ENCODE measurements at regions not wholly inside any gene's neighbourhood (a gene's known extent, or its start where the extent isn't known, plus 50 kb on each side); places are given as distances from the start of the nearest gene placed in this dataset.

GRCh38 chr2:64283641-64284361, 139.6 kb upstream of the PELI1 start:
- DNase-seq (ENCODE audit: low read depth in 2 of 2) = no peak

- no peak for DNase-seq (ENCODE audit: low read depth in 2 of 2)
These were observed 140.5 kb upstream of the PELI1 start for GRCh38 chr2:64284751-64285150.

GRCh38 chr2:64287202-64287740, 143.1 kb upstream of the PELI1 start:
- DNase-seq (ENCODE audit: low read depth in 2 of 2) = no peak

GRCh38 chr2:64288321-64289193, 144.3 kb upstream of the PELI1 start:
- no peak for DNase-seq (ENCODE audit: low read depth in 2 of 2)

GRCh38 chr2:64289251-64289650, 145.0 kb upstream of the PELI1 start:
- DNase-seq (ENCODE audit: low read depth in 2 of 2) = no peak

GRCh38 chr2:64289737-64290136, 145.5 kb upstream of the PELI1 start:
- no peak for DNase-seq (ENCODE audit: low read depth in 2 of 2)

- no peak for DNase-seq (ENCODE audit: low read depth in 2 of 2)
These were observed 147.0 kb upstream of the PELI1 start for GRCh38 chr2:64291181-64291580.

GRCh38 chr2:64295326-64296139, 151.3 kb upstream of the PELI1 start:
- peak; percentile 18 to 52 for DNase-seq (ENCODE audit: low read depth in 2 of 2)

GRCh38 chr2:64296140-64296480, 151.9 kb upstream of the PELI1 start:
- DNase-seq (ENCODE audit: low read depth in 2 of 2) = peak in 1 of 2 donors; percentile 18

GRCh38 chr2:64296695-64297346, 152.6 kb upstream of the PELI1 start:
- DNase-seq (ENCODE audit: low read depth in 2 of 2) = no peak

- DNase-seq (ENCODE audit: low read depth in 2 of 2) = no peak
These were observed 153.9 kb upstream of the PELI1 start for GRCh38 chr2:64298161-64298560.

GRCh38 chr2:64300066-64300465, 153.9 kb upstream of the LGALSL start:
- DNase-seq (ENCODE audit: low read depth in 2 of 2) = no peak

- DNase-seq (ENCODE audit: low read depth in 2 of 2) = no peak
These were observed 150.7 kb upstream of the LGALSL start for GRCh38 chr2:64303250-64303649.

GRCh38 chr2:64307421-64307820, 146.5 kb upstream of the LGALSL start:
- DNase-seq (ENCODE audit: low read depth in 2 of 2) = no peak

- DNase-seq (ENCODE audit: low read depth in 2 of 2) = no peak
These were observed 142.6 kb upstream of the LGALSL start for GRCh38 chr2:64311191-64311910.

GRCh38 chr2:64311948-64312621, 141.9 kb upstream of the LGALSL start:
- DNase-seq (ENCODE audit: low read depth in 2 of 2) = no peak

GRCh38 chr2:64312622-64313397, 141.2 kb upstream of the LGALSL start:
- DNase-seq (ENCODE audit: low read depth in 2 of 2) = no peak

GRCh38 chr2:64313398-64313723, 140.6 kb upstream of the LGALSL start:
- DNase-seq (ENCODE audit: low read depth in 2 of 2) = no peak

GRCh38 chr2:64315291-64315960, 138.5 kb upstream of the LGALSL start:
- no peak for DNase-seq (ENCODE audit: low read depth in 2 of 2)

All from stimulated activated CD4-positive, alpha-beta T cell treated with anti-CD3 and anti-CD28 coated beads, Interleukin-4, amount 100 ng/mL, for 48 hours (primary cell).